HEK293 (cell line): ENCODE measurements at regions not wholly inside any gene's neighbourhood (a gene's known extent, or its start where the extent isn't known, plus 50 kb on each side); places are given as distances from the start of the nearest gene placed in this dataset.

Source experiments
- CTCF ChIA-PET: fragments of 350-600 bp; formaldehyde crosslinking; extraction: SDS; loops from one replicate; lab custom pipeline; 2021; ENCODE audit warnings: antibody characterized with exemption; lab: Yijun Ruan, JAX
- POLR2A ChIA-PET: fragments of 300-600 bp; formaldehyde crosslinking; extraction: SDS; loops from one replicate; lab custom pipeline; 2020; ENCODE audit warnings: antibody characterized with exemption, inconsistent platforms; lab: Yijun Ruan, JAX
- H3K27ac ChIP-seq: fragments of 200-500 bp; sonication (Bioruptor generic); 2 replicates; pipeline ENCODE4 v1.5.1; 2014; ENCODE audit warnings: low read depth, low read length, control low read depth, inconsistent platforms; ENCODE audit errors: extremely low read depth
- H3K36me3 ChIP-seq, 2 experiments: fragments of 200-500 bp in 1 of 2; sonication (Bioruptor generic) in 1 of 2; 1 replicate in 1 of 2; 2 replicates in 1 of 2; pipeline ENCODE4 v1.5.1; 2014 to 2017; ENCODE audit warnings: inconsistent platforms in 2 of 2, low read length in 2 of 2; ENCODE audit not compliant: control insufficient read depth in 2 of 2, insufficient read depth in 1 of 2
- H3K4me1 ChIP-seq: fragments of 200-500 bp; sonication (Bioruptor generic); 2 replicates; pipeline ENCODE4 v1.5.1; 2014; ENCODE audit warnings: mild to moderate bottlenecking, low read length, inconsistent platforms; ENCODE audit not compliant: control insufficient read depth, insufficient read depth
- H3K4me3 ChIP-seq: 2 replicates; pipeline ENCODE4 v1.5.1; 2011; ENCODE audit warnings: low read depth, mild to moderate bottlenecking, control low read depth, low read length, moderate library complexity
- H3K9me3 ChIP-seq: fragments of 200-500 bp; sonication (Bioruptor generic); 2 replicates; pipeline ENCODE4 v1.5.1; 2014; ENCODE audit warnings: low read depth, low read length, inconsistent platforms; ENCODE audit not compliant: control insufficient read depth, insufficient read depth
- BCL11B ChIP-seq: fragments of 450-650 bp; formaldehyde crosslinking; IDR thresholded peaks from 2 replicates; pipeline ENCODE4 v1.5.1; 2016; ENCODE audit warnings: low read depth, missing biosample characterization, missing genetic modification characterization
- HOXC10 ChIP-seq: sonication (generic); formaldehyde crosslinking; IDR thresholded peaks from 2 replicates; pipeline ENCODE4 v1.8.1; 2023; ENCODE audit warnings: mild to moderate bottlenecking, missing genetic modification reagents
- OVOL3 ChIP-seq: fragments of 450-650 bp; formaldehyde crosslinking; IDR thresholded peaks from 2 replicates; pipeline ENCODE4 v1.5.1; 2016; ENCODE audit warnings: missing biosample characterization, missing genetic modification characterization
- SP3 ChIP-seq: fragments of 450-650 bp; formaldehyde crosslinking; IDR thresholded peaks from 2 replicates; pipeline ENCODE4 v1.5.1; 2016; ENCODE audit warnings: missing biosample characterization, missing genetic modification characterization
- ZBTB8A ChIP-seq: fragments of 450-650 bp; formaldehyde crosslinking; IDR thresholded peaks from 2 replicates; pipeline ENCODE4 v1.5.1; 2016; ENCODE audit warnings: missing biosample characterization, missing genetic modification characterization
- ZNF112 ChIP-seq: fragments of 450-650 bp; formaldehyde crosslinking; IDR thresholded peaks from 2 replicates; pipeline ENCODE4 v1.5.0; 2017; ENCODE audit warnings: missing biosample characterization, missing genetic modification characterization
- ZNF140 ChIP-seq: fragments of 450-650 bp; formaldehyde crosslinking; IDR thresholded peaks from 2 replicates; pipeline ENCODE4 v1.5.1; 2016; ENCODE audit warnings: missing biosample characterization, missing genetic modification characterization
- ZNF2 ChIP-seq: fragments of 450-650 bp; formaldehyde crosslinking; IDR thresholded peaks from 2 replicates; pipeline ENCODE4 v1.5.1; 2016; ENCODE audit warnings: missing biosample characterization, missing genetic modification characterization
- ZNF239 ChIP-seq: fragments of 450-650 bp; formaldehyde crosslinking; IDR thresholded peaks from 2 replicates; pipeline ENCODE4 v1.5.1; 2016; ENCODE audit warnings: missing biosample characterization, missing genetic modification characterization
- ZNF26 ChIP-seq: fragments of 450-650 bp; formaldehyde crosslinking; IDR thresholded peaks from 2 replicates; pipeline ENCODE4 v1.5.1; 2016; ENCODE audit warnings: missing biosample characterization, missing genetic modification characterization
- ZNF280C ChIP-seq: fragments of 450-650 bp; formaldehyde crosslinking; IDR thresholded peaks from 2 replicates; pipeline ENCODE4 v1.5.1; 2016; ENCODE audit warnings: missing biosample characterization, missing genetic modification characterization
- ZNF324 ChIP-seq: fragments of 450-650 bp; formaldehyde crosslinking; IDR thresholded peaks from 2 replicates; pipeline ENCODE4 v1.5.1; 2016; ENCODE audit warnings: missing biosample characterization, missing genetic modification characterization
- ZNF416 ChIP-seq: fragments of 450-650 bp; formaldehyde crosslinking; IDR thresholded peaks from 2 replicates; pipeline ENCODE4 v1.5.1; 2016; ENCODE audit warnings: missing biosample characterization, missing genetic modification characterization
- ZNF433 ChIP-seq: fragments of 450-650 bp; formaldehyde crosslinking; IDR thresholded peaks from 2 replicates; pipeline ENCODE4 v1.5.1; 2016; ENCODE audit warnings: missing biosample characterization, missing genetic modification characterization, low read depth
- ZNF624 ChIP-seq: fragments of 450-650 bp; formaldehyde crosslinking; IDR thresholded peaks from 2 replicates; pipeline ENCODE4 v1.5.1; 2017; ENCODE audit warnings: missing biosample characterization, missing genetic modification characterization
- ZNF777 ChIP-seq: fragments of 450-650 bp; formaldehyde crosslinking; IDR thresholded peaks from 2 replicates; pipeline ENCODE4 v1.5.1; 2017; ENCODE audit warnings: missing biosample characterization, missing genetic modification characterization, borderline replicate concordance
- TF ChIP-seq, protein P1 (sequence below): fragments of 450-650 bp; formaldehyde crosslinking; IDR thresholded peaks from 2 replicates; pipeline ENCODE4 v1.5.1; 2016; ENCODE audit warnings: missing biosample characterization, missing genetic modification characterization
- TF ChIP-seq, protein P2 (sequence below): fragments of 450-650 bp; formaldehyde crosslinking; IDR thresholded peaks from 2 replicates; pipeline ENCODE4 v1.5.1; 2016; ENCODE audit warnings: missing biosample characterization, missing genetic modification characterization, low read depth
- TF ChIP-seq, protein P3 (sequence below): fragments of 450-650 bp; formaldehyde crosslinking; IDR thresholded peaks from 2 replicates; pipeline ENCODE4 v1.5.0; 2017; ENCODE audit warnings: missing biosample characterization, missing genetic modification characterization, borderline replicate concordance
- TF ChIP-seq, protein P4 (sequence below): fragments of 450-650 bp; formaldehyde crosslinking; IDR thresholded peaks from 2 replicates; pipeline ENCODE4 v1.5.1; 2016; ENCODE audit warnings: missing biosample characterization, missing genetic modification characterization

GRCh38 chrX:10050481-10050880, 83.3 kb downstream of the CLDN34 start (continued):
- TF ChIP-seq, protein P1, sequence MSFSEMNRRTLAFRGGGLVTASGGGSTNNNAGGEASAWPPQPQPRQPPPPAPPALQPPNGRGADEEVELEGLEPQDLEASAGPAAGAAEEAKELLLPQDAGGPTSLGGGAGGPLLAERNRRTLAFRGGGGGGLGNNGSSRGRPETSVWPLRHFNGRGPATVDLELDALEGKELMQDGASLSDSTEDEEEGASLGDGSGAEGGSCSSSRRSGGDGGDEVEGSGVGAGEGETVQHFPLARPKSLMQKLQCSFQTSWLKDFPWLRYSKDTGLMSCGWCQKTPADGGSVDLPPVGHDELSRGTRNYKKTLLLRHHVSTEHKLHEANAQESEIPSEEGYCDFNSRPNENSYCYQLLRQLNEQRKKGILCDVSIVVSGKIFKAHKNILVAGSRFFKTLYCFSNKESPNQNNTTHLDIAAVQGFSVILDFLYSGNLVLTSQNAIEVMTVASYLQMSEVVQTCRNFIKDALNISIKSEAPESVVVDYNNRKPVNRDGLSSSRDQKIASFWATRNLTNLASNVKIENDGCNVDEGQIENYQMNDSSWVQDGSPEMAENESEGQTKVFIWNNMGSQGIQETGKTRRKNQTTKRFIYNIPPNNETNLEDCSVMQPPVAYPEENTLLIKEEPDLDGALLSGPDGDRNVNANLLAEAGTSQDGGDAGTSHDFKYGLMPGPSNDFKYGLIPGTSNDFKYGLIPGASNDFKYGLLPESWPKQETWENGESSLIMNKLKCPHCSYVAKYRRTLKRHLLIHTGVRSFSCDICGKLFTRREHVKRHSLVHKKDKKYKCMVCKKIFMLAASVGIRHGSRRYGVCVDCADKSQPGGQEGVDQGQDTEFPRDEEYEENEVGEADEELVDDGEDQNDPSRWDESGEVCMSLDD, result no peak
- no peak for TF ChIP-seq ZNF239 (tag by site-specific recombination)
- no peak for TF ChIP-seq ZBTB8A (tag by site-specific recombination)
- TF ChIP-seq, protein P2, sequence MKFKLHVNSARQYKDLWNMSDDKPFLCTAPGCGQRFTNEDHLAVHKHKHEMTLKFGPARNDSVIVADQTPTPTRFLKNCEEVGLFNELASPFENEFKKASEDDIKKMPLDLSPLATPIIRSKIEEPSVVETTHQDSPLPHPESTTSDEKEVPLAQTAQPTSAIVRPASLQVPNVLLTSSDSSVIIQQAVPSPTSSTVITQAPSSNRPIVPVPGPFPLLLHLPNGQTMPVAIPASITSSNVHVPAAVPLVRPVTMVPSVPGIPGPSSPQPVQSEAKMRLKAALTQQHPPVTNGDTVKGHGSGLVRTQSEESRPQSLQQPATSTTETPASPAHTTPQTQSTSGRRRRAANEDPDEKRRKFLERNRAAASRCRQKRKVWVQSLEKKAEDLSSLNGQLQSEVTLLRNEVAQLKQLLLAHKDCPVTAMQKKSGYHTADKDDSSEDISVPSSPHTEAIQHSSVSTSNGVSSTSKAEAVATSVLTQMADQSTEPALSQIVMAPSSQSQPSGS, result no peak
- TF ChIP-seq HOXC10, result no peak
- TF ChIP-seq SP3 (tag by site-specific recombination), result no peak
- TF ChIP-seq, protein P3, sequence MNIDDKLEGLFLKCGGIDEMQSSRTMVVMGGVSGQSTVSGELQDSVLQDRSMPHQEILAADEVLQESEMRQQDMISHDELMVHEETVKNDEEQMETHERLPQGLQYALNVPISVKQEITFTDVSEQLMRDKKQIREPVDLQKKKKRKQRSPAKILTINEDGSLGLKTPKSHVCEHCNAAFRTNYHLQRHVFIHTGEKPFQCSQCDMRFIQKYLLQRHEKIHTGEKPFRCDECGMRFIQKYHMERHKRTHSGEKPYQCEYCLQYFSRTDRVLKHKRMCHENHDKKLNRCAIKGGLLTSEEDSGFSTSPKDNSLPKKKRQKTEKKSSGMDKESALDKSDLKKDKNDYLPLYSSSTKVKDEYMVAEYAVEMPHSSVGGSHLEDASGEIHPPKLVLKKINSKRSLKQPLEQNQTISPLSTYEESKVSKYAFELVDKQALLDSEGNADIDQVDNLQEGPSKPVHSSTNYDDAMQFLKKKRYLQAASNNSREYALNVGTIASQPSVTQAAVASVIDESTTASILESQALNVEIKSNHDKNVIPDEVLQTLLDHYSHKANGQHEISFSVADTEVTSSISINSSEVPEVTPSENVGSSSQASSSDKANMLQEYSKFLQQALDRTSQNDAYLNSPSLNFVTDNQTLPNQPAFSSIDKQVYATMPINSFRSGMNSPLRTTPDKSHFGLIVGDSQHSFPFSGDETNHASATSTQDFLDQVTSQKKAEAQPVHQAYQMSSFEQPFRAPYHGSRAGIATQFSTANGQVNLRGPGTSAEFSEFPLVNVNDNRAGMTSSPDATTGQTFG, result no peak
- TF ChIP-seq ZNF777 (tag by site-specific recombination), result no peak
- TF ChIP-seq, all 188 proteins: peak for 0

DNA sequence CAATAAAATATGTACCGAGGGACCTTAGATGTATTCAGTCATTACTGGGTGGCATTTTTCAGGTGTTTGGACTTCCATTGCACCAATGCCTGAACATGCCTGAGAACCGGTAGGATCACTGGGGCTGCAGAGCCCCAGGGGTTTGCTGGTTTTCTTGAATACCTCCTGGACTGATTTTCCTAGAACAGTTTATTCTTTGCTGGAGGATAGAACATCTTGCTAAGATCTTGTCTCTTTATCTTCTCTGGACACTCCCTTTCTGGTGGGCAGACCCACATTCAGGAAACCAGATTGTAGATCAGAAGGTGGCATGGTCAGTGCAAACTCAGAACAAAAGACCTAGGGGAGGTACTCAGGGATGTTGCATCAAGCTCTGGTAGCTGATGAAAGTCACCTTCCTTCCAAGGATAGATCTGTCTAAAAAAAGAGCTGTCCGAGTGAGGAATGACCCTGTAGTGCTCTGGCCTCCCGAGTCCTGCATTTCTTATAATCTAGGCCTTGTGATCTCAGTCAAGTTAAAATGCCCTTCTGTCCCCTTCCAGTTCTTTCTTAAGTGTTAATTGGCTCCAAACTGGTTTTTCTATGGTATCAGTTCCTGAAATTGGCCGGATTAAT, 84.8 kb downstream of the CLDN34 start:
- TF ChIP-seq ZNF112 (tag by site-specific recombination) (no peak), ZNF140 (tag by site-specific recombination) (no peak), ZNF324 (tag by site-specific recombination) (no peak), ZNF416 (tag by site-specific recombination) (no peak), ZNF280C (tag by site-specific recombination) (no peak), ZNF2 (no peak), OVOL3 (tag by site-specific recombination) (no peak), ZNF433 (tag by site-specific recombination) (no peak), ZNF624 (tag by site-specific recombination) (no peak), ZNF26 (tag by site-specific recombination) (no peak), BCL11B (tag by site-specific recombination) (no peak)
- TF ChIP-seq, protein P4, sequence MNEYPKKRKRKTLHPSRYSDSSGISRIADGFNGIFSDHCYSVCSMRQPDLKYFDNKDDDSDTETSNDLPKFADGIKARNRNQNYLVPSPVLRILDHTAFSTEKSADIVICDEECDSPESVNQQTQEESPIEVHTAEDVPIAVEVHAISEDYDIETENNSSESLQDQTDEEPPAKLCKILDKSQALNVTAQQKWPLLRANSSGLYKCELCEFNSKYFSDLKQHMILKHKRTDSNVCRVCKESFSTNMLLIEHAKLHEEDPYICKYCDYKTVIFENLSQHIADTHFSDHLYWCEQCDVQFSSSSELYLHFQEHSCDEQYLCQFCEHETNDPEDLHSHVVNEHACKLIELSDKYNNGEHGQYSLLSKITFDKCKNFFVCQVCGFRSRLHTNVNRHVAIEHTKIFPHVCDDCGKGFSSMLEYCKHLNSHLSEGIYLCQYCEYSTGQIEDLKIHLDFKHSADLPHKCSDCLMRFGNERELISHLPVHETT (tag by site-specific recombination), result no peak
- Histone ChIP-seq H3K36me3 (no peaks in the 10 kb centered on the region), H3K4me3 (no peak overlapping the region), H3K9me3 (no peaks in the 10 kb centered on the region), H3K27ac (no peak overlapping the region), H3K4me1 (no peaks in the 10 kb centered on the region)
- POLR2A ChIA-PET, result no interaction called here
- CTCF ChIA-PET, result no interaction called here
